Esophagus muscularis mucosa (tissue), 3 donors: ENCODE measurements at regions not wholly inside any gene's neighbourhood (a gene's known extent, or its start where the extent isn't known, plus 50 kb on each side); places are given as distances from the start of the nearest gene placed in this dataset.

Source experiments
- POLR2AphosphoS5 ChIP-seq, 2 donors: sonication (generic); formaldehyde crosslinking; IDR thresholded peaks; one replicate each; pipeline ENCODE4 v1.6.1; 2017; ENCODE audit warnings: antibody characterized with exemption in 2 of 2
- TF ChIP-seq, protein P1 (sequence below), 3 experiments: fragments of 200-600 bp in 2 of 3; fragments of 450-650 bp in 1 of 3; sonication (generic) in 2 of 3; IDR thresholded peaks; one replicate each; pipeline ENCODE4 v1.5.1; 2017 to 2019; ENCODE audit warnings: antibody characterized with exemption in 3 of 3, mild to moderate bottlenecking in 2 of 3, moderate library complexity in 1 of 3

DNA sequence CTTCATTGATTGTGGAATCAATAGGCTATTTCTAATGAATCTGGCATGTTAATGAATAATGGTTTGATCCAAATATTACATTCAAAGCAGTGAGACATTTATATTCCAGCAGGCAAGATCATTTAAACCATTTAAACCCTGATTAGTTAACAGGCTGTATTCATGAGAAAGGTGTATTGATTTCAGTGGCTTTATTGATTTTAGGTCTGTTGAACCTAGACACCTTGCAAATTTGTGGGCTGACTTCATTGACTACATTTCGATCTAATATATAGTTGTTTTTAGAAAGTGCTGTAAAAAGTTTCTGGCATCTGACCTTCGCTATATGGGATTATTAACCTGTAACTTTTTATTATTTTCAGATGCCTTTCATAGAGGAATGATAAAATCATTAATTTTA, 900.1 kb upstream of the CITED2 start:
- TF ChIP-seq POLR2AphosphoS5 (IDR thresholded peaks at IDR 0.05), result no peak
- TF ChIP-seq, protein P1, sequence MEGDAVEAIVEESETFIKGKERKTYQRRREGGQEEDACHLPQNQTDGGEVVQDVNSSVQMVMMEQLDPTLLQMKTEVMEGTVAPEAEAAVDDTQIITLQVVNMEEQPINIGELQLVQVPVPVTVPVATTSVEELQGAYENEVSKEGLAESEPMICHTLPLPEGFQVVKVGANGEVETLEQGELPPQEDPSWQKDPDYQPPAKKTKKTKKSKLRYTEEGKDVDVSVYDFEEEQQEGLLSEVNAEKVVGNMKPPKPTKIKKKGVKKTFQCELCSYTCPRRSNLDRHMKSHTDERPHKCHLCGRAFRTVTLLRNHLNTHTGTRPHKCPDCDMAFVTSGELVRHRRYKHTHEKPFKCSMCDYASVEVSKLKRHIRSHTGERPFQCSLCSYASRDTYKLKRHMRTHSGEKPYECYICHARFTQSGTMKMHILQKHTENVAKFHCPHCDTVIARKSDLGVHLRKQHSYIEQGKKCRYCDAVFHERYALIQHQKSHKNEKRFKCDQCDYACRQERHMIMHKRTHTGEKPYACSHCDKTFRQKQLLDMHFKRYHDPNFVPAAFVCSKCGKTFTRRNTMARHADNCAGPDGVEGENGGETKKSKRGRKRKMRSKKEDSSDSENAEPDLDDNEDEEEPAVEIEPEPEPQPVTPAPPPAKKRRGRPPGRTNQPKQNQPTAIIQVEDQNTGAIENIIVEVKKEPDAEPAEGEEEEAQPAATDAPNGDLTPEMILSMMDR (IDR thresholded peaks at IDR 0.05), result no peak
